HG03469 (cell line): ENCODE measurements at regions not wholly inside any gene's neighbourhood (a gene's known extent, or its start where the extent isn't known, plus 50 kb on each side); places are given as distances from the start of the nearest gene placed in this dataset.
"Not testable (repeated sequence)": the region's sequence is repeated elsewhere in the genome, so short reads cannot be mapped to it uniquely, and the experiment has no call there.

ENCODE experiments used
- ATAC-seq: cut with Tn5 transposase; IDR thresholded peaks from one replicate; pipeline ENCODE4 v1.9.1; 2021; ENCODE audit warnings: mild to moderate bottlenecking, moderate library complexity, moderate number of reproducible peaks; ENCODE audit not compliant: unreplicated experiment

DNA sequence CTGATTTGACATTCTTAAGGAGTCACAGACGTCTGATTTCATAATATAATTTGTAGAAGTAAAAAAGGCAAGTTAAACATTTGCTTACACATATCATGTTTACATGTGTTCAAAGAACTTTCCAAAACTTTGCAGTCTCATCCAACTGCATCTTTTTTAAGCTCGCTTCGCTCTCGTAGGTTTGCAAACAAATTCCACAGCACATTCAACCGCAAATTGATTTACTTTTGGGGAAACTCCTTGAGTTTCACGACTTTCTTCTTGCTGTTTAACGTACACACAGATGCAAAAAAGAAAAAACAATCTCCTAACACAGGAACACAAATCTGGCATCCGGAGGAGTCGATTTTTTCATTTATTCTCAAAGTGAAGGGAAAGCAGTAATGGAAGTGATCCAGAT, 1149.5 kb downstream of the VRK1 start:
- no peak for ATAC-seq

DNA sequence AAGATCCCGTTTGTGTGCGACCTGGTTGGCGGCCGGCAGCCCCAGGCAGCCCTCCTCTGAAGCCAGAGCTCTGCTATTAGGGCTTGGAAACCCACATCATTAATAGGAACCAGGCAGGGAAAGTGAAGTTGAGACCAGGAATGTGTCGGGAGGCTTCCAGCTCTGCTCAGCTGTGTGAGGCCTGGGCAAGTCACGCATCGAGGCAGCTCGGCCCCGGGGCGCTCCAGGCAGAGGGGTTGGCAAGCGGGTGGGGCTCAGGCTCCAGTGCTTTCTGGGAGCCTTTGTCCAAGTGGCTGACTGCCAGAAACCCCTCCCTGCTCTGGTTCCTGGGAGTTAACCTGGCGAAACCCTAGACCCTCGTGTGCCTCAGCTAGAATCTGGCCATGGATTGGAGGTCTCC, 1151.7 kb downstream of the VRK1 start:
- no peak for ATAC-seq

DNA sequence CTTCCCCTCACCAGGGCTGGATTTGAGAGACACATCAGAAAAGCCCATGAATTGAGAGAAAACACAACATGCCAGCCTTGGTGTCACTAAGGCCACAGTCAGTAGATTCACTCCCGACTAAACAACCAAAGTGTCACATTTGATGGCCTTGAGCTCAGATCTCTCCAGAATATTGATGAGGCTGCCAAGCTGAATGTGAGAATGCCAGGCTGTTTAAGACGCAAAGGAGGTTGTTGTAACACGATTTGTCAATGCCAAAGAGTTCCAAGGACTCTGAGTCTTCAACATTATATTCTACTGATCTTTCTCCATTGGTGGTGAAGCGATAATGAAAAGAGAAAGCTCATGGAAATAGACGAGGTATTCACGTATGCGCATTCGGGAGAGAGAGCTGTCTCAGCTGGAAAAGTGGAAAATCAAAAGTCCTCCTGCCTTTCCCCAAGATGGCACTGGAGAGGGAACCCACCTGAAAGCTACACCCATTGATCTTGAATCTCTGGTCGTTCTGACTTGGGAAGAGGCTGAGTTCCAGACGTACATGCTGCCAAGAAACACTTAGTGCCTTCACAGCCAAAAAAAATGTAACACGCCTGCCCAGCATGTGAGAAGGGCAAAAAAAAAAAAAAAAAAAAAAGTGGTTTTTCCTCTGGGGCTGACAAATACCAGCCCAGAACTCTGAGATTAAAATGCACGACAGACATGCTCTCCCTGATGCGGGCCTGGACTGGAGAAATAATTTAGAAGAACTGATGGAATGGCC, 1159.6 kb downstream of the VRK1 start:
- no peak for ATAC-seq

DNA sequence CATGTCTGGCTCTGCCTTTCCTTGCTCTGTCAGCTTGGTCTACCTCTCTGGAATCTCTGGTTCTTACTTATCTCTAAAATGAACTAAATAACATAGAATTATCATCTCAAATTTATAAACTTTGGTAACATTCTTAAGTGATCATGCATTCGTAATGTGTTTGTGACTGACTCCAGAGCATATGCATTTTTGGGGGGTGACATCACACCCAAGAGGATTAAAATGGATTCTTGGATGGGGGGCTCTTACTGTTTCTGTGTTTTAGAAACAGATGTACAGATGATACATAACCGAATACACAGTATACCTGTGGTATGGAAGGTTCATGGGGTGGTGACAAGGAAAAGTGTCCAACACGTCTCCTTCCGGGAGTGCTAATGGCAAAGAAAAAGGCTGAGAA, 1162.1 kb downstream of the VRK1 start:
- ATAC-seq = no peak

DNA sequence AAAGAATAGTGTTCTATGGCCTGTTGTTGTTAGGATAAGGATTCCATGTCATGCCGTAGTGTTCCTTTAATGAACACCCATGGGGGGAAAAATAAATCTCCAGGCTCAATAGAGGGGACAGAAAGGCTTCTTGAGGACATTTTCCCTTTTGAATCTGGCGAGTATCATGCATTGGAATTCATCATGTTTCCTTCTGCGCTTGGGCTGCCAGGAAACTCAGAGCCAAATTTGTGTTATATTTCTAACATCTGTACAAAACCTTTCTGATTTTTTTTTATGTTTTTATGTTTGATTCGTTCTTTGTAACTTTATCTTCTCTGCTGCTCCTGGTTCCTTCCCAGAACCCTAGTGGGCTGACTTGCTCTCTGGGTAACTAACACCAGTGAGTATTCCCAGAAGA, 1163.3 kb downstream of the VRK1 start:
- ATAC-seq = no peak

DNA sequence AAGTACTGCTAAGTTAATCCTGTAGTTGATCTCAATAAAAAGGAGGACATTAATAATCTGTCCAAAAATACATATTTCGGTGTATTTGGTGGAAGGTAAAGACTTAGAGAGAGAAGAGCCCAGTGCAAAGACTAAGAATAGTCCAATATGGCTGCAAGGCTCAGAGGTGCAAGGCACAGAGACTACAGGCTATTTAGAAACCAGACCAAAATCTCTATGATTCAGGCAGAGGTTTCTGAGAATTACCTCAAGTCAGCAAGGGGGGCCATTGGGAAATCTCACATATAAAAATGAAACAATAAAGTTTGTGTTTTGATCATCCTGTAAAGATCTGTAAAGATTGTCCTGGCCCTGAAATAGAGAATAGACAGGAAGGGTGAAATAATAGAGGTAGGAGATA, 1173.0 kb downstream of the VRK1 start:
- no peak for ATAC-seq

DNA sequence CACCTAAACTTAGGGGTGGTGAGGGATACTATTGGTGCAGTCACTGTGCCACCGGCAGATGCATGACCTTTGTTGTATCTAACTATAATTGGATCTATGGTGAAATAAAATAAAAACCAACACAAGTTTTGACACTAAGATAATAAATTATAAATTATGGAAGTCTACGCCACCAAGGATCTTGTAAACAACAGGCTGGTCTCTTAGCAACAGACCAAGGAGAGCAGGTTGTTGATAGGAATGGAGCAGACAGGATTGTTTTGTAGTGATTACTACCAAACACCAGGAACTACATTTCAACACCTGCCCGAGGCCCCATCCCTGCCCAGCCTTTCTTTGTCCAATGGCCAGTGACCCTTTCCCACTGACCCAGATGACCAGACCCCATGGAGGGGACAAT, 1178.0 kb downstream of the VRK1 start:
- no peak for ATAC-seq

DNA sequence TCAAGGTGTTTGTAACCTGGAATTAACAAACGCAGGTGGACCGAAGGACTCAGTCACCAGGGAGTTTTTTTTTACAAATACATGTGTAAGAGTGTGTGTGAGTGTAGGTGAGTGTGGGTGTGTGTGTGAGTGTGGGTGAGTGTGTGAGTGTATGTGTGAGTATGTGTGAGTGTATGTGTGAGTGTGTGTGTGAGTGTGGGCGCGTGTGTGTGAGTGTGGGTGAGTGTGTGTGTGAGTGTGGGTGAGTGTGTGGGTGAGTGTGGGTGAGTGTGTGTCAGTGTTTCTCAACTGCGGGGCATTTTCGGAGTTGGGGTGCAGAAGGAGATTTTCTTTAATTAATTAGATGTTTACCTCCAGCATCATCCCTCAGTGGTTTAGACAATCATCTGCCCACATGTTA, 1178.8 kb downstream of the VRK1 start:
- ATAC-seq = no peak

DNA sequence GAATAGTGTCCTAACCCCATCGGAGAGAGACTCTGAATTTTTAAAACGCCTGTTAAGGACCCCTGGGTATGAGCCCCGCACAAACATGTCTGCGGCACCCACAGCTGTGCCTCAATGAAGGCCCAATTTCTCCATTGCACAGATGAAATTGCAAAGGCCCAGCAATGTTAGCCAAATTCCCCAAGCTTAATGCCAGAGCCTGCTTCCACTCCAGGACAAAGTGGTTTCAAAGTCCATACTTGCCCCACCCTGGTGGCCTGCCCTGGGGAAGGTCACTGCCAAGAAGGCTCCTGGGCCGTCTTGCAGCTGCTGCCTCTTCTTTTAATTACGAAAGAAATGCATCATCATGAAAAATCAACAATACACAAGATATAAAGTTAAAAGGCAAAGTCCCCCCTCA, 1179.7 kb downstream of the VRK1 start:
- no peak for ATAC-seq

DNA sequence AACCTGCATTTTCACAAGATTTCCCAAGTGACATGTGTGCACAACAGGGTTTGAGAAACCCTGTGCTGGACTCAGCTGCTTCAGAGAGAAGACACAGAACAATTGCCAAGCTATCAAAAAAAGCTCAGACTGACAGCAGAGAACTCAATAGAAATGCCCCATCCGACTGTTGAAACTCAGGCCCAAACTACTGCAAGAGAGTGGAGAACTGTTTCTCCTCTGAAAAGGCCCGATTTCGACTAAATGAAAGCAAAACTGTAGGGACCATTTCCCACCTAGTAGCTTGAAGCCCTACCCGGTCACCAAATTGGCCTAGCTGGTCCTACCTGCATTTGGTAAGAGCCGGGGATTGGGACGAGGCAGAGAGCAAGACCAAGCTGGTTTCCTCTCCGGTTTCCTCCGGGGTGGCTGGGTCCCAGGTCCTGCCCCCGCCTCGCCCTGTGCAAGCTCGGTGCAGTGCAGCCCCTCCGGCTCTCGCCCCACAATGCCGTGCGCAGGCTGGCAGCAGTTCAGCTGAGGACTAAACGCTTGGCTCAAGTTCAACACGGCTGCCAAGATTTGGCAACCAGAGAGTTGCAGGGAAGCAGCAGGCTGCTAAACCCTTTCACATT, 1180.6 kb downstream of the VRK1 start:
- ATAC-seq = no peak

DNA sequence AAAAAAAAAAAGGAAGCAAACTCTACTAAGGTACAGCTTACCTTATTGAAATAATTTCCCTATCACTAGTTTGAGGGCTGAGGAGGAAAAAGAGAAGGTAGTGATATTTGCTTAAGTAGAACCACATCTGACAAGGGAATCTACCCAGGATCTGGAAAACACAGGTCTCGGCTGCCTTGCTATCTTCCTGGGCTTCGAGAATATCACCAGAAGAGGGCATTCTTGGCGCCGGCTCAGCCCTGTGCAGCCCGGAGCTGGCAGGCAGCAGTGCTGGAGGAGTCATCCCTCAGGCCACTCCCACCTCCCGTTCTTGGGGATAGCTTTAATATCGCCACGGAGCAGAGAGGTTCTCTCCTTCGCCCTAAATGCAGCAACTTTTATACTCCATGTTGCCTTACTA, 1181.2 kb downstream of the VRK1 start:
- ATAC-seq = no peak

DNA sequence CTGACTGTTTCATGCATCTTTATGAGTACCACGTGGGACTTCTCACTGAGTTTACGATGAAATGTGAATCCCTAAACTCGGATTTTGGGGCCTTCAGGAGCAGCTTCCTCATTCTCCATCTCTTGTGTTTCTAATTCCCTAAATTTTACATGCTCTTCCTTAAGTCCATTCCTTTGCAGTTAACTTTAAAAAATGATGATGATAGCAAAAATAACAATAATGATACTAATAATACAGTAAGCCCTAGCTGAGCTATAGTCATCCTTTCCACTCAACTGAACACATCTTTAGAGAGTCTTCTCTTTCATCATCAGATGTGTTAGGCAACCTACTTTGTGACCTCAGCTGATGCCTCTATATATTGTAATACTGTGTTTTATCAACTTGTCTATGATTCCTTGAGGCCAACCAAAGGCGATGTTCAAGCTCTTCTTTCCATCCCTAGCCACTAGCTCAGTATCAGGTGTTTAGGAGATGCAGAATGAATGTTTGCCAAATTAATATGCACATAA, 1196.4 kb downstream of the VRK1 start:
- no peak for ATAC-seq

DNA sequence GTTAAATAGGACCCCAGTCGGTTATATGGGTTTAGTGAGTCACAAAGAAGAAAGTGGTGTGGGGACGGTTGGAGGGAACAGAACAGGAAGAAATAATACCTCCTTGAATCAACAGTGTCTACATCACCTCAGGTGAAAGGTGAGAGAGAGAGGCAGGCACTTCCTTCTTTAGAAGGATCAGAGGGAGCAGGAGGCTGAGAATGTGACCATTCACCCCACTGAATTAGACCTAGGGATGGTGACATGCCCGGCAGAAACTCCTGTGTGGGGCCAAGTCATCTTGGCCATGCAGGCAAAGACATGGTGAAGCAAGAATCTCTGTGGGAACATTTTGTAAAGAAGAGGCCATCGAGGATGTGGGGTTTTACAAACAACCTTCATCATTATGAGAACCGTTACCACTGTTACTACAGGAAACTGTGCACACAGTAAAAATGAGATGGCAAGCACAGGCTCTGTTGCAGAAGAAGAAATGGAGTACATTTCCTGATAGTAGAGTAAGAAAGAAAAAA, 1196.9 kb downstream of the VRK1 start:
- ATAC-seq = no peak

DNA sequence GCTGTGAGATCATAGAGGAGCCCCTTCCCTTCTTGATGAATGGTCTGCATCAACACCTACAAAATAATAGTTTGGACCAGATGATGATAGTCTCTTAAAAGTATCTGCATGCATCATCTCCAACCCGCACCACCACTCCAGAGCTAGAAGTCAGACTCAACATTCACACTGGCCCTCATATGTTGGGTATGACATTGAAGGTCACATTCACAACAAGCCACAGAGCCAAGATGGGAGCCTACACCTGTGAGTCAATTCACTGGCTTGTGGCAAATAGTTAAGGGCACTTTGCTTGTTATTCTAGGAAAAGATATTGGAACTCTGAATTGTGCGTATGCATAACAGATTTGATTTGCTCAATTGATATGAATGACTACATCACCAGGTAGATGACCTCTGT, 1197.9 kb downstream of the VRK1 start:
- ATAC-seq = no peak

DNA sequence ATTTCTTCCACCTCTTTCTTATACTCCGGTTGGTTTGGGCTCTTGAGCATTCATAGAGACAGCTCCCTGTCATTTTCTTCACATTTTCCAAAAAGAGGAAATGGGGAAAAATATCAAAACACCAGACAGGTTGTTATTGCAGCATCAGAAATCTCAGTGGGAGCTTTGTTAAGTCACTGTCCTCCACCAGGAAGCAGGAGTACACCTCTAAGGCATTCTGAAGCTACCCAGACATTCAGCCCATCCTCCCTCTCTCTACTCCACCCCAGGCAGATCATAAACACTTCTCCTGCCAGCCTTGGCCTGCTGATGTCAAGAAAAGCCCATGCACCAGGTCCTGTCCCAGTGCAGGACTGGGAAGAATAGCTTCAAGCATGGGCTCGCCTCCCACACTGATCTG, 1198.3 kb downstream of the VRK1 start:
- no peak for ATAC-seq

DNA sequence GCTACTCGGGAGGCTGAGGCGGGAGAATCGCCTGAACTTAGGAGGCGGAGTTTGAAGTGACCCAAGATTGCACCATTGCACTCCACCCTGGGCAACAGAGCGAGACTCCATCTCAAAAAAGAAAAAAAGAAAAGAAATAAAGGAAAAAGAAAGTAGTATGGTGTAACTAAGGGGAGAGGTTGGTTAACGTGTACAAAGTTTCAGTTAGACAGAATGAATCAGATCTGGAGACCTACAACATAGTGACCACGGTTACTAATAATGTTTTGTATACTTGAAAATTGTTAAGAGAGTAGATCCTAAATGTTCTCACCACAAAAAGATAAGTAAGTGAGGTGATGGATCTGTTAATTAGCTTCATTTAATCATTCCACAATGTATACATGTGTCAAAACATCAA, 1208.8 kb downstream of the VRK1 start:
- no peak for ATAC-seq

DNA sequence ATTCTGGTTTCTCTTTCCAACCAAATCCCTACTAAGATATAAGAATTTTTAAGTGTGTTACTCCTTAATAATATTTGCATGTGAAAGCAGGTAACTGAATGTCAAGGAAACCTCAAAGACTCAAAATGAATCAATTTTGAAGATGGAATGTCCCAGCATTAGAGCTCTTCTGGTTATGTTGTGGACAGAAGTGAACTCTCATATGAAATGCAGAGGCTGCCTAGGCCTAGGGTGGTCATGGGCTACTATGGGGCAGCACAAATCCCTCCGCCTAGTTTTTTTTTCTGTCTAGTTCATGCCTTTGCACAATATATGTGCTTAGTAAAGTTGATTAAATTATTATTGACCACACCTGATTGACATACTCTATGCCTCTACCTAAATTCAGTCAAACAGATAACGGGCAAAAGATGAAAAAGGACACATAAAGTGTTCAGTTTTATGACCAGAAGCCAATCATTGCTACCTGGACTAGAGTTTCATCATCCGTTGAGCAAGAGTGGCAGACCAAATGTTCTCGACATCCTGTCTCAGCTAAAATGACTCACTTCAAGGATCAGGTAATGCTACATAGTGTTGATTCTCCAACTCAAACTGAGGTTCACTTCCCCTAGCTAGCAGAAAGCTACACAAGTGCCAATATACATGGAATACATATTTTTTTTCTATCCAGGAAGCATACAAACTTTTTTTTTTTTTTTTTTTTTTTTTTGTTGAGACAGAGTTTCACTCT, 1211.4 kb downstream of the VRK1 start:
- no peak for ATAC-seq

DNA sequence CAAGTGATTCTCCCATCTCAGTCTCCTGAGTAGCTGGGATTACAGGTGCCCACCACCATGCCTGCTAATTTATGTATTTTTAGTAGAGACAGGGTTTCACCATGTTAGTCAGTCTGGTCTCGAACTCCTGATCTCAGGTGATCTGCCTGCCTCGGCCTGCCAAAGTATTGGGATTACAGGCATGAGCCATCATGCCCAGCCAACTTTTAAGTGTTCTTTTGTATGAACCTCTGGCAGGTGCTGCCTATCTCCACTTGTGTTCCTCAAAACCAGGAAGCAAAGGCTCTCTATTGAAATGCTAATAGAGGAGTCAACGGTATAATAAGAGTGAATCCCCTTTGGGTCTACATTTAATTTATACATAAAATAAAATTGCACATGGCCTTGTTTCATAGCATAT, 1212.0 kb downstream of the VRK1 start:
- not testable (repeated sequence) for ATAC-seq

DNA sequence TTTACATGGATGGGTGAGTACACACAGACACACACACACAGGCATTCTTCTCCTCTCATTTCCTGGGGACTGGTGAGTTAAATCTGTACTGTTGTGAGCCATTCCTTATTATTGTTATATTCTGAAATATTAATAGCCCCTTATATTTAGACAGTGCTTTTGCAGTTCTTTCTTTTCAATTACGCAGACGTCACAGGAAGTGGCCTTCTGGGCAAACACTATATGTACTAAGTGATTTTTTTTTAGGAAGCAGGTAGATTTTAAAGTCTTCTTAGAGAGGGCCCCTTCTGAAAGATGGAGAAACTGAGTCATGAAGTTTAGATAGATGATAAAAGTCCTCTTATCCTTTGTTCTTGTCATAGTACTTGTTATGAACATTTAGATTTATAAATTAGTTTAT, 1213.6 kb downstream of the VRK1 start:
- no peak for ATAC-seq

DNA sequence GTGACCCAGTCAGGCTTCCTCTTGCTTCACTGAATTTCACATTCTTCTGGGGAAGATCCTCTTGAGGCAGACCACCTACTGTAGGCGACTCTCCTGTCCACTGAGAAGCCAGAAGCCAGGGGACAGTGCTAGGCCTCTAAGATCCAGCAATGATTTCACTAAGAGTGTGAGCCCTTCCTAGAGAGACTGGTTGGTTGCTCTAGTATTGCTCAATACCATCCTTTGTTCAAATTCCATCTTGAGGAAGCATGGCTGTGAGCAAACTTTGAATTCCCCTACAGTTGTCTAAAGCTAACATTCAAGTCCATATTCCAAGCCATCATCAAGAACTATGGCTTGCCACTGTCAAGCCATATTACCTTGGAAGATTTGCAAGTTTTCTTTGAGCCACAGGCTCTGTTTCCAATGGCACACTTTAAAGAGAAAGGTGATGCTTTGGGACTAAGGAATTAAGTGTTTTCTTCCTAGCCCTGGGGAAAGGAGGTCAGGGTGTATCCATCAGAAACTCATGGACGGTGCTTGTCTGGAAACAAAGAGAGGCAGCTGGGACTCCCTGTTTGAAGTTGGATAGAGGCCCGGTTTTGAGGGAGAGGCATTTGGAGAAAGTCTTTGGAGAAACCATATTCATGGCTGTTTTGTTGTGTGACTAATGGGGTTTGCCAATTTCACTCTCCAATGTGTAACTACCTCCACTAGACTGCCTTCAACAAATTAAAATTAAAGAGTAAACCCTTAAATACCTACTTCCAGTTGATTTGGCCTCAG, 1217.9 kb downstream of the VRK1 start:
- no peak for ATAC-seq

DNA sequence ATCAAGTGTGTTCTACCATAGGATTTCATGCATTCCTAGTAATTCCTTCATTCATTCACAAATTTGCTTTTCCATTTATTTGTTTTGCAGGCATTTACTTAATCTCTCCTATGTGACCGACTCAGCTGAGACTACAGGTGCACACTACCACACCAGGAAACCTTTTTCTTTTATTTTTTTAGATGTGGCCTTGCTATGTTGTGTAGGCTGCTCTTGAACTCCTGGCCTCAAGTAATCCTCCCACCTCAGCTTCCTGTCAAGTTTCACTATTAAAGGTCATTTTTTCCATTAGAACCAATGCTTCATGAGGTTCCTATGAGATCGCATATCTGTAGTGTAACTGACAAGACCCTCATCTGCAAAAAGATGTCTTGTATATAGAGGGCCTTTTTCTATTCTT, 1218.7 kb downstream of the VRK1 start:
- ATAC-seq = no peak
